Body of pancreas (tissue), 4 donors: ENCODE measurements at regions not wholly inside any gene's neighbourhood (a gene's known extent, or its start where the extent isn't known, plus 50 kb on each side); places are given as distances from the start of the nearest gene placed in this dataset.
"Not testable (repeated sequence)": the region's sequence is repeated elsewhere in the genome, so short reads cannot be mapped to it uniquely, and the experiment has no call there.

Experiments
- POLR2A ChIP-seq, 3 donors: fragments of 450-650 bp; IDR thresholded peaks; one replicate each; pipeline ENCODE4 v1.6.1; 2016; ENCODE audit warnings: antibody characterized with exemption in 3 of 3, mild to moderate bottlenecking in 2 of 3
- TF ChIP-seq, protein P1 (sequence below), 7 experiments: fragments of 450-650 bp in 4 of 7; fragments of 200-600 bp in 3 of 7; sonication (generic) in 3 of 7; IDR thresholded peaks; one replicate each; pipeline ENCODE4 v1.5.1; 2016 to 2019; ENCODE audit warnings: antibody characterized with exemption in 7 of 7

DNA sequence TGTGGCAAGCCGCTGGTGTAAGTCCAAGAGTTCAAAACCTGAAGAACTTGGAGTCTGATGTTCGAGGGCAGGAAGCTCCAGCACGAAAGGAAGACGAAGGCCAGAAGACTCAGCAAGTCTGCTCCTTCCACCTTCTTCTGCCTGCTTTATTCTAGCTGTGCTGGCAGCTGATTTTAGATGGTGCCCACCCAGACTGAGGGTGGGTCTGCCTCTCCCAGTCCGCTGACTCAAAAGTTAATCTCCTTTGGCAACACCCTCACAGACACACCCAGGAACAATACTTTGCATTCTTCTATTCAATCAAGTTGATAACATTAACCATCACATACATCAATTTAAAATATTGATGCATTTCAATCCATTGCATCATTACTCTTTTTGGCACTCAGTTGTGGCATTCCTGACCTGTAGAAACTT, 373.1 kb downstream of the CDH10 start:
- TF ChIP-seq, protein P1, sequence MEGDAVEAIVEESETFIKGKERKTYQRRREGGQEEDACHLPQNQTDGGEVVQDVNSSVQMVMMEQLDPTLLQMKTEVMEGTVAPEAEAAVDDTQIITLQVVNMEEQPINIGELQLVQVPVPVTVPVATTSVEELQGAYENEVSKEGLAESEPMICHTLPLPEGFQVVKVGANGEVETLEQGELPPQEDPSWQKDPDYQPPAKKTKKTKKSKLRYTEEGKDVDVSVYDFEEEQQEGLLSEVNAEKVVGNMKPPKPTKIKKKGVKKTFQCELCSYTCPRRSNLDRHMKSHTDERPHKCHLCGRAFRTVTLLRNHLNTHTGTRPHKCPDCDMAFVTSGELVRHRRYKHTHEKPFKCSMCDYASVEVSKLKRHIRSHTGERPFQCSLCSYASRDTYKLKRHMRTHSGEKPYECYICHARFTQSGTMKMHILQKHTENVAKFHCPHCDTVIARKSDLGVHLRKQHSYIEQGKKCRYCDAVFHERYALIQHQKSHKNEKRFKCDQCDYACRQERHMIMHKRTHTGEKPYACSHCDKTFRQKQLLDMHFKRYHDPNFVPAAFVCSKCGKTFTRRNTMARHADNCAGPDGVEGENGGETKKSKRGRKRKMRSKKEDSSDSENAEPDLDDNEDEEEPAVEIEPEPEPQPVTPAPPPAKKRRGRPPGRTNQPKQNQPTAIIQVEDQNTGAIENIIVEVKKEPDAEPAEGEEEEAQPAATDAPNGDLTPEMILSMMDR (IDR thresholded peaks at IDR 0.05), result not testable (repeated sequence)
- not testable (repeated sequence) for TF ChIP-seq POLR2A (IDR thresholded peaks at IDR 0.05)
